B cell (primary cell): ENCODE measurements at regions not wholly inside any gene's neighbourhood (a gene's known extent, or its start where the extent isn't known, plus 50 kb on each side); places are given as distances from the start of the nearest gene placed in this dataset.

Experiments
- CTCF ChIP-seq: fragments of 200-600 bp; IDR thresholded peaks from one replicate; pipeline ENCODE4 v1.8.0; 2022; ENCODE audit warnings: antibody characterized with exemption, mild to moderate bottlenecking
- EZH2 ChIP-seq: IDR thresholded peaks from 2 replicates; pipeline ENCODE4 v1.6.1; 2012; ENCODE audit warnings: borderline replicate concordance, low read depth, mild to moderate bottlenecking, moderate library complexity, low read length; ENCODE audit not compliant: insufficient read depth, poor library complexity, severe bottlenecking

GRCh38 chr20:41910558-41910957 is 292.4 kb upstream of the CHD6 start:
- TF ChIP-seq CTCF: no peak
- no peak for TF ChIP-seq EZH2
